Right renal pelvis (tissue), 4 donors: ENCODE measurements at regions not wholly inside any gene's neighbourhood (a gene's known extent, or its start where the extent isn't known, plus 50 kb on each side); places are given as distances from the start of the nearest gene placed in this dataset.
"Not testable (repeated sequence)": the region's sequence is repeated elsewhere in the genome, so short reads cannot be mapped to it uniquely, and the experiment has no call there.

Experiments used
- DNase-seq, 4 donors: peaks; one replicate each; pipeline ENCODE4 v3.0.0-alpha.2; 2013; ENCODE audit warnings: low read depth in 4 of 4, low spot score in 3 of 4, missing footprints in 1 of 4

DNA sequence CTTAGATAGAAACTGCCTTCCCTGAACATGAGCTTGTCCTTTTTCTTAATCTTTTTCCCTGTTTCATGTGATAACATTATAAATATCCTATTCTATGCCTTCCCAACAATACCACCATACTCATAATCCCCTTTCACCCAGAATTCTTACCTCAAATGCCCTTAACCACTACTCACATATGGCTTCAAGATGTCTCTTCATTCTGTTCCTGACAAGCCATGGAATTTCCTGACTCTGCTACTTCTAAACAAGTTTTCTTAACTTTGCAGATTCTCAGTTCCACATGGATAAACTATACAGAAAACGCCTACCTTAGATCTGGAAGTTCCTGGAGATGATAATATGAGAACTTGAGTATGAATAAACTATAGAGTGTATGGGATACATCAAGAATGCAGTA, 1217.8 kb downstream of the CDH8 start:
- no peak for DNase-seq

GRCh38 chr16:60816461-60816860, 1219.8 kb downstream of the CDH8 start:
- DNase-seq, result no peak

DNA sequence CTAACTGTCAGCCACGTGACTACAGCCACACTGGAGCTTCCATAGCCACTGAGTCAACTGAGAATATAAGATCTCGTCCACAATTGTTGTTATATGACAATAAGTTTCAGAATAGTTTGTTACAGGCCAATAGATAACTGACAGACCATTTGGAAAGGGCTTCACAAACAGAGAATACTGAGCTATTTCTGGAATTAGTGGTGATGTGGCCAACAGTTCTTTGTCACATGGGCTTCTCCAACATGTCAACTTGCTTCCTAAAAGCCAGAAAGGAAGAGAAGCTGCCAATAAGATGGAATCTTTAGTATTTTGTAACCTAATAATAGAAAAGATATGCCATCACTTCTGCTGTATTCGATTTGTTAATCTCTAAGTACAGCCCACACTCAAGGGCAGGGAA, 1220.4 kb downstream of the CDH8 start:
- no peak for DNase-seq

GRCh38 chr16:60815033-60815432, 1221.2 kb downstream of the CDH8 start:
- DNase-seq, result no peak

DNA sequence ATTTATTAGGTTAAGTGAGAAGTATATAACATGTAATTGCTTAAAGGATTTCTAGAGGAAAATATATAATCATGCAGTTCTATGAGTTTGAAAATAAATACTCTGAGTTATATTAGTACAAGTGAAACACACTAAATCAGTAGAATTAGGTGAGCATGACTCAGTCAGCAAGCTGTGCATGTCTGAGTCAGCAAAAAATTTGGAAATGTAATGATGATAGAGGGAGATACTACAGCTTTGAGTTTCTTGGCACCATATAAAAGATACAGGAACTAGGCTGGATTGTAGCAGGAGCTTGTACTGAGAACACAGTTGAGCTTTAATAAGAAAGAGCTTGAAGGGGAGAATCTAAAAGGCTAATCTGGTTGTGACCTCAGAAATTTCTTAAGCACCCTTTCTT, 1224.6 kb downstream of the CDH8 start:
- no peak for DNase-seq

- DNase-seq, result no peak
Observed at GRCh38 chr16:60811051-60811608, 1225.1 kb downstream of the CDH8 start.

DNA sequence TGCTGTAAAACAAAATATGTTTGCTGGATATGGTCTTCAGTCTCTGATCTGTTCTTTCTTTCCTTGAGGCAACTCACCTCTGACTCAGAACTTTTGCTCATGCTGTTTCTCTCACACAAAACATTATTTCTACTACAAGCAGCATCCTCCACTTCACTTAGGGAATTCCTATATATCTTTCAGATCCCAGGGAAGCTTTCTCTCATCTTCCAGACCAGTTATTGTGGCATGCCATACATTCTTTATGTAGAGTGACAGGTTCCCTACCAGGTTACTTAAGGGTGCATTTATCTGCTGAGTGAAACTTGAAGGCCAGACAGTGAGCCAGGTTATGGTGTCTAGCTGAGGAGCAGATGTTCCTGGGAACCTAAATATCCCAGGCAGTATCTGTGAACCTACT, 1226.0 kb downstream of the CDH8 start:
- DNase-seq, result no peak

DNA sequence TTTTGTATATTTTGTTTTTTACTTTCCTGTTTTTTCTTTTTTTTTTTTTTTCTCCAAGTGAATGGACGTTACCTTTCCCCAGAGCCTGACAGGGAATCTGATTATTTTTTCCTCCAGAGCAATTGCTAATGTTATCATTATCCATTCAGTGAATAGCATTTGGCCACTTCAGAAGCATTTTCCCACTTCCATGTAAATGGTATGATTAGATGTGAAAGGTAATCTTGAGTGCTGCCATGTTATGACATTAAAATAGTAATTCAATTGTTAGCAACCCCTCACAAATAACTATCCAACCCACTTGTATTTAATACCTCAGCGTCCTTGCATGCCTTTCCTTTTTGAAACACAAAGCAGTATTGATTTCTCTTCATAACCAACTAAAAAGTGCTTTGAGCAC, 1243.8 kb downstream of the CDH8 start:
- DNase-seq, result no peak

GRCh38 chr16:60788631-60789030, 1247.6 kb downstream of the CDH8 start:
- no peak for DNase-seq

DNA sequence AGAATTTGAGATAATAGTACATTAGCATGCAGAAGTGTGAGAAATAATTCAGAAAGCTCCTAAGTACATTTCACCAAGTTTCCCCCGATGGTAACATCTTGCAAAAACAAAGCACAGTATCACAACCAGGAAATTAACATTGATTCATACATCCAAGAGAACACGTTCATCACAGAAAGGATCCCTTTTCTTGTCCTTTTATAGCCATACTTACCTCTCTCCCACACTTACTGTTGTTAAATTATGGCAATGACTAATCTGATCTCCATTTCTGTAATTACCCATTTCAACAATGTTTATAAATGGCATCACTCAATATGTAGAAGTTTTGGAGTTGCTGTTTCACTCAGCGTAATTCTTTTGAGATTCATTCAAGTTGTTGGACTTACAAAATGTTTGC, 1260.0 kb downstream of the CDH8 start:
- no peak for DNase-seq

- DNase-seq, result no peak
Observed at GRCh38 chr16:60771138-60771537, 1265.1 kb downstream of the CDH8 start.

DNA sequence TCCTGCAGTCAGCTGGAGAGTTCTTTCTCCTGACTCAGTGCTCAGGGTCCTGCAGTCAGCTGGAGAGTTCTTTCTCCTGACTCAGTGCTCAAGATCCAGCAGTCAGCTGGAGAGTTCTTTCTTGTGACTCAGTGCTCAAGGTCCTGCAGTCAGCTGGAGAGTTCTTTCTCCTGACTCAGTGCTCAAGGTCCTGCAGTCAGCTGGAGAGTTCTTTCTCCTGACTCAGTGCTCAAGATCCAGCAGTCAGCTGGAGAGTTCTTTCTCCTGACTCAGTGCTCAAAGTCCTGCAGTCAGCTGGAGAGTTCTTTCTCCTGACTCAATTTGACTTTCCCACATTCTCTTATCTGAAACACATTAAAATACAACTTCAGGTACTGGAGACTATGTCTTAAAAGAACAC, 1265.9 kb downstream of the CDH8 start:
- DNase-seq, result not testable (repeated sequence)

GRCh38 chr16:60763869-60764268, 1272.4 kb downstream of the CDH8 start:
- DNase-seq, result no peak

GRCh38 chr16:60755907-60756306, 1280.3 kb downstream of the CDH8 start:
- DNase-seq, result no peak

DNA sequence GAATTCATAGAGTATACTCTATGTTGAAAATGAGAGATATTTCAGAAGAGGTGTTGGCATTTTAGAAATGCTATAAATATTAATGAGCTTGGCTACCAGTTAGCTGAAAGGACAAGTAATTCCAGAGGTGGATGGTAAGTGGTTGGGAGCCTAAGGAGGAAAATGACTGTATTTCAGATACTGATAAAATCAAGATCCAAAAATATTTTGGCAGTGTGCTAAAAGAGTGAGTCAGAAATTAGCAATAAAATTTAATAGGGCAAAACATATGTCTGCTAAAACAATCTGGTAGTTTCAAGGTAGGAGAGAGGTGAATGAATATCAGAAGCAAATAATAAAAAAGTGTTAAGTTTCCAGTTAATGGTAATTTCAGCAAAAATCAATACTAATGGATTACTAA, 1287.9 kb downstream of the CDH8 start:
- DNase-seq, result no peak

- no peak for DNase-seq
Observed at GRCh38 chr16:60744198-60744597, 1292.0 kb downstream of the CDH8 start.

- no peak for DNase-seq
Observed at GRCh38 chr16:60741810-60742209, 1294.4 kb downstream of the CDH8 start.

- DNase-seq, result peak in 1 of 4 donors; percentile 15
Observed at GRCh38 chr16:60739737-60740683, 1296.2 kb downstream of the CDH8 start.

- DNase-seq, result no peak
Observed at GRCh38 chr16:60731329-60732050, 1304.7 kb downstream of the CDH8 start.

DNA sequence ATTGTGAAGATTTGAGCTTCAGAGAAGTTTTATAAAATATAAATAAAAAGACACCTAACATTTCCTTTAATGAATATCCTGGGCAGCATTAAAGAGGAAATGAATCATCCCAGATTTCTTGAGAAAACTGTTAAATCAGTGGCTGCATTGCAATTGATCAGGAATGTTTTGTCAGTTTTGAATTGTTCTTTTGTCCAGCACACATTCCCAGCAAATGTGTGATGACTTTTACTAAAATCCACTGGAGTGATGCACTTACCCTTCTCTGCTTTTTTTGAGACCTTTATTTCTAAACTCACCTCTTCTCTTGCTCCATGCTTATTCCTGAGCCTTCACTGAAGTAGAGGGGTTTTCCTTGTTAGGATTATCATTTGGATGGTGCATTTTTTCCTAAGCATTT, 1307.2 kb downstream of the CDH8 start:
- DNase-seq, result no peak

- DNase-seq, result no peak
Observed at GRCh38 chr16:60727851-60728250, 1308.4 kb downstream of the CDH8 start.

DNA sequence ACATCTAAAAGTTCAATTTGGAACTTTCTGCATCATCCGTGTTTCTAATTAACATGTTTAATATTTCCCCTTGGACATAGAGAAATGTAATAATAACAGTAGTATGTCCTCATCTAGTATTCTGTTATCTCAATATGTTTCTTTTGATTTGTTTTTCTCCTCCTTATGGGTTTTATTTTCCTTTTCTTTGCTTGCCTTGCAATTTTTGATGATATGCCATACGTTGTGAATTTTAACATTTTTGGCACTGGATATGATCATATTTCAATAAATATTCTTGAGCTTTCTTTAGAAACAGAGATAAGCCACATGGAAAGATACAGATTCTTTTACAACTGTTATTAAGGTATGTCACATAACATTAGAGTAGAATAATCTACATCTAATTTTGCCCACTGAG, 1316.2 kb downstream of the CDH8 start:
- DNase-seq, result no peak
